Right ventricle myocardium superior (tissue), 1 donor: ENCODE measurements at regions not wholly inside any gene's neighbourhood (a gene's known extent, or its start where the extent isn't known, plus 50 kb on each side); places are given as distances from the start of the nearest gene placed in this dataset.
A peak's percentile ranks its signal among the peaks of the same experiment; 100 is the strongest.
"Not testable (repeated sequence)": the region's sequence is repeated elsewhere in the genome, so short reads cannot be mapped to it uniquely, and the experiment has no call there.

Experiments
- ATAC-seq: fragments of 200-7000 bp; cut with Tn5 transposase; one replicate; pipeline ENCODE4 v1.9.1; 2020; ENCODE audit warnings: mild to moderate bottlenecking; ENCODE audit not compliant: poor library complexity
- DNase-seq: peaks from one replicate; pipeline ENCODE4 v3.0.0-alpha.2; 2020
- intact Hi-C: fragments of 100-400 bp; cut with DNase I; formaldehyde crosslinking; loops from one replicate; pipeline ENCODE4 v1.11.2; 2022
- donor health status: DM: no; HTN: yes; CAD: no; lungs with severe emphysema.

- DNase-seq (no peak), ATAC-seq (no peak)
- intact Hi-C loops, result no loop called here
Measured at GRCh38 chr1:55877437-55878232, 662.5 kb upstream of the USP24 start.

GRCh38 chr1:55876276-55877060, 661.3 kb upstream of the USP24 start:
- DNase-seq, result peak; percentile 62
- intact Hi-C loops, result no loop called here
- ATAC-seq, result peak; percentile 79

- intact Hi-C loops, result no loop called here
- ATAC-seq, result no peak
- no peak for DNase-seq
Measured at GRCh38 chr1:55870106-55870505, 654.9 kb upstream of the USP24 start.

GRCh38 chr1:55869065-55869464, 653.9 kb upstream of the USP24 start:
- intact Hi-C loops, result no loop called here
- peak; percentile 78 for DNase-seq
- ATAC-seq, result peak; percentile 94

DNA sequence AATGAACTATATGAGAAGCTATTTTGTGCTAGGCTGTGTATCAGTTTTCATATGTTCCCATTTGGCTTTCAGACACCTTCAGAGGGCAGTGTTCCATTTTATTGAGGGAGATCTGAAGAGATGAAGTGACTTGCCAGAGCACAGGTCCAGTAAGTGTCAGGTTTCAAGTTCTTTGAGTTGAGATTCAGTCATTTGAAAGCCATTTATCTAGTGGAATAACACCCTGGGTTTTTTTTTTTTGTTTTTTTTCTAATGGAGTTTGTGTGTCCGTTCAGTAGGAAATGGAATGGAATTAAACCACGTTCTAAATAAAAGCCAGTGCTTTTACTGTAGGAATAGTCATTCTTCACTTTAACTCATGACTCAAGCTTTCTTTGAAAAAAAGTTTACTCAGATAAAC, 652.9 kb upstream of the USP24 start:
- ATAC-seq (peak; percentile 55), DNase-seq (no peak)
- intact Hi-C loops, result no loop called here

DNA sequence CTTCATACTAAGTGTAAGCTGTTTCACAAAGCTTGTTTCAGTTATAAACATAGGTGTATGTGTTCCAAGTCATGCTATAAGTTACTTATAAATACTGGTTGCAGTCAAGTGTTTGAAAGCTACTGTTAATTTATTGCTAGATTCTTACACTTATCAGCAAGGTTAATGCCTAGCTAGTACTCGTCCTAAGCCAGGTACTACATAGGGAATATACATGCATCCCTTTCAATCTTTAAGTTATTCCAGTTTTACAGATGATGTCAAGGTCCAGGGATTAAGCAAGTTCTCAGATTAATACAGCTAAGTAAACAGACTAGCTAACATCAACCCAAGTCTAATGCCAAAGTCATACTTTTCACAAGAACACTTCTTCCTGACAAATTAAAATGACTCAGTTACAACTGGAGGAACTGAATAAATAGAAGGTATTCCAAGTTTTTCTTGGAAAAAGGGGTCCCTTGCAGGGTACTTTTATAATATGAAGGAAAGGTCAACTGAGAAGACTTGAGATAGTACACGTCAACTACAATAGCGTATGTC, 652.2 kb upstream of the USP24 start:
- ATAC-seq (no peak), DNase-seq (no peak)
- intact Hi-C loops, result no loop called here

GRCh38 chr1:55865778-55866177, 650.6 kb upstream of the USP24 start:
- DNase-seq, intact Hi-C loops, ATAC-seq: not testable (repeated sequence)

DNA sequence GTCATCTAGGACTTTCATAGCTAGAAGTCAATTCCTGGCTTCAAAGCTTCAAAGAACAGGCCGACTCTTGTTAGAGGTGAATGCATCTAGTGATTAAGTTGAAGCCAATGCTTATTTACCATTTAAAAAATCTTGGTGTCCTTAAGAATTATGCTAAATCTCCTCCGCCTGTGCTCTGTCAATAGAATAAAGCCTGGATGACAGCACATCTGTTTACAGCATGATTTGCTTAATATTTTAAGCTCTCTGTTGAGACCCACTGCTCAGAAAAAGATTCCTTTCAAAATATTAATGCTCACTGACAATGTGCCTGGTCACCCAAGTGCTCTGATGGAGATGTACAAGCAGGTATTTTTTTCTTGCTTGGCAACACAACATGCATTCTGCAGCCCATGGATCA, 649.1 kb upstream of the USP24 start:
- DNase-seq, result no peak
- no peak for ATAC-seq
- intact Hi-C loops, result no loop called here

- ATAC-seq (no peak), DNase-seq (no peak)
- intact Hi-C loops, result no loop called here
Measured at GRCh38 chr1:55861676-55862340, 646.6 kb upstream of the USP24 start.

- no peak for ATAC-seq
- intact Hi-C loops, result no loop called here
Measured at GRCh38 chr1:55860798-55861519, 645.8 kb upstream of the USP24 start.

DNA sequence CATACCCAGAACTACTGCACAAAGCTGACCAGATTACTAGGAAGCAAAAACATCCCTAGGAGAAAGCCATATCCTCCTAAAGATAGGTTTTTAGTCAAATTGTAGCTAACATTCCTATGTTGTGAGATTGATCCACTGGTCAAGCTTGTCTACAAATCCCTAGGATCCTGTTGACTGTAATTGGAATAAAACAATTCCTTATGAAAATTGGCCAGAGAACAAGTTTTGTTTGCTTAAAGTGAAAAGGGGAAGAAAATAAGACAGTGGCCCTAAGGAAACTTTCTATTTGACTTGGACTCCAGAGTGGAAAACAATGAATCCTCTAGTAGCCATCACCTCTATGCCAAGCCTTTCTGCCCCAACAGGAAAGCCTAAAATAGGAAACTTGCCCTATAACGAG, 645.2 kb upstream of the USP24 start:
- no peak for ATAC-seq
- no peak for DNase-seq
- intact Hi-C loops, result no loop called here

More at GRCh38 chr1:55860798-55861519, 645.8 kb upstream of the USP24 start:
- no peak for DNase-seq

DNA sequence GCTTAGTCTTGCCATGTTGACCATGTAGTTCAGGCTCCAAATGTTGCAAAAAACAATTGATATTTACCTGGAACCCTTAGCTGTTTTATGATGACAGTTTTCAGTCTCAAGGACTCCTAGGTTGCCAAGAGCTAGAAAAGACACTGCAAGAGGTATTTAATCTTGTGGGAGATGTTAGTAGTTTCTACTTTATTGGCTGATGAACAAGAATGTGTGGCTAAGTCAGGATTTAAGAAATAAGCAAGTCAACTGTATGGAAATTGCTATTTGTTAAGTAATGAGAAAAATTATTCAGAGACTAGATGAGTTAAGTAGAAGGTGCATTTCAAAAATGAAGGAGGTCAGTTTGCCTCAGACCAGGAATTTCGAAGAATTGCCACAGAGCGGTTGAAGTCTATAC, 639.7 kb upstream of the USP24 start:
- ATAC-seq (no peak), DNase-seq (no peak)
- intact Hi-C loops, result no loop called here

GRCh38 chr1:55848906-55849305, 633.7 kb upstream of the USP24 start:
- DNase-seq (no peak), ATAC-seq (no peak)
- intact Hi-C loops, result no loop called here

GRCh38 chr1:55846051-55846450, 630.9 kb upstream of the USP24 start:
- DNase-seq (no peak), ATAC-seq (no peak)
- intact Hi-C loops, result no loop called here

- intact Hi-C loops, result no loop called here
- DNase-seq (no peak), ATAC-seq (no peak)
Measured at GRCh38 chr1:55844322-55844721, 629.2 kb upstream of the USP24 start.

GRCh38 chr1:55839626-55840025, 624.5 kb upstream of the USP24 start:
- intact Hi-C loops, result no loop called here
- ATAC-seq (no peak), DNase-seq (no peak)

DNA sequence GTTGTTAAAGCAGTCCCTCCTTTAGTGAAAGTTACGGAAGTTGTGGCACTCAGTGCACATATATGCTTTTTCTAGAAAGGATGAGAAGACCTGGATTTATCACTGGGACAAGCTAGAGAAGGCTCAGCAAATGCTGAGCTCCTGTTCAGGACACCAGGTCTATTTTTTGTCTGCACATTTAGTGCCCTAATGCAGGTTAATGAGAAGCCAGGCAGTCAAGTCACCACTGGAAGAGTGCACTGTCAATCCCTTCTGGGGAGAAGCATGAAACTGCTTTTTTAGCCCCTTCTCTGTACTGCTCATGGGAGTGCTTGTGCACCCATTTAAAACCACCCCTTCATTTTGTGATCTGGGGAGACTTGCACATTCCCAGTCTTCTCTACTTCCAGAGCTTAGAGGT, 624.1 kb upstream of the USP24 start:
- intact Hi-C loops, result no loop called here

GRCh38 chr1:55836086-55836485, 620.9 kb upstream of the USP24 start:
- ATAC-seq (no peak), DNase-seq (no peak)
- intact Hi-C loops, result no loop called here

More for the DNA sequence above, 624.1 kb upstream of the USP24 start:
- DNase-seq, result no peak
- no peak for ATAC-seq
